ENCODE measurements at regions not wholly inside any gene's neighbourhood (a gene's known extent, or its start where the extent isn't known, plus 50 kb on each side); places are given as distances from the start of the nearest gene placed in this dataset.
A peak's percentile ranks its signal among the peaks of the same experiment; 100 is the strongest.

GRCh38 chr15:94031072-94031471 is 200.3 kb upstream of the MCTP2 start:
- H3K36me3 ChIP-seq (ENCODE audit: control insufficient read depth in 2 of 3, insufficient read depth in 3 of 3, low read length in 3 of 3): no peaks in the 10 kb centered on the region
- peak in 1 of 5 donors; percentile 23 for DNase-seq
- TF ChIP-seq CTCF (IDR thresholded peaks at IDR 0.05; ENCODE audit: borderline replicate concordance, extremely low read depth, insufficient read depth): no peak
- no peak overlapping the region for H3K27ac ChIP-seq (ENCODE audit: low read depth in 2 of 2, low read length in 2 of 2)
- no peaks in the 10 kb centered on the region for H3K4me1 ChIP-seq (ENCODE audit: control insufficient read depth in 2 of 3, insufficient read depth in 2 of 3, low read depth in 1 of 3, low read length in 3 of 3)
- no peaks in the 10 kb centered on the region for H3K9me3 ChIP-seq (ENCODE audit: control insufficient read depth in 2 of 3, insufficient read depth in 1 of 3, low read length in 3 of 3)
- no peak overlapping the region for H3K4me3 ChIP-seq (ENCODE audit: low read length in 3 of 3)
- intact Hi-C loops (cut with DNase I): no loop called here
- no peak overlapping the region for H3K9ac ChIP-seq (ENCODE audit: low read length in 3 of 3)
- H3K27me3 ChIP-seq (ENCODE audit: control insufficient read depth, insufficient read depth, low read length): no peaks in the 10 kb centered on the region
- no peak for FAIRE-seq

- no peak for TF ChIP-seq CTCF (IDR thresholded peaks at IDR 0.05; ENCODE audit: borderline replicate concordance, extremely low read depth, insufficient read depth)
- no peak overlapping the region for H3K27ac ChIP-seq (ENCODE audit: low read depth in 2 of 2, low read length in 2 of 2)
- no peak for FAIRE-seq
- H3K4me1 ChIP-seq (ENCODE audit: control insufficient read depth in 2 of 3, insufficient read depth in 2 of 3, low read depth in 1 of 3, low read length in 3 of 3): no peaks in the 10 kb centered on the region
- intact Hi-C loops (cut with DNase I): no loop called here
- H3K36me3 ChIP-seq (ENCODE audit: control insufficient read depth in 2 of 3, insufficient read depth in 3 of 3, low read length in 3 of 3): no peaks in the 10 kb centered on the region
- DNase-seq: no peak
- no peaks in the 10 kb centered on the region for H3K27me3 ChIP-seq (ENCODE audit: control insufficient read depth, insufficient read depth, low read length)
- H3K9ac ChIP-seq (ENCODE audit: low read length in 3 of 3): no peak overlapping the region
- H3K4me3 ChIP-seq (ENCODE audit: low read length in 3 of 3): no peak overlapping the region
- no peaks in the 10 kb centered on the region for H3K9me3 ChIP-seq (ENCODE audit: control insufficient read depth in 2 of 3, insufficient read depth in 1 of 3, low read length in 3 of 3)
Observed at GRCh38 chr15:94029495-94029894, 201.9 kb upstream of the MCTP2 start.

- FAIRE-seq (no peak), DNase-seq (no peak)
- H3K36me3 ChIP-seq (ENCODE audit: control insufficient read depth in 2 of 3, insufficient read depth in 3 of 3, low read length in 3 of 3): no peaks in the 10 kb centered on the region
- no peak overlapping the region for H3K4me3 ChIP-seq (ENCODE audit: low read length in 3 of 3)
- no peak overlapping the region for H3K27ac ChIP-seq (ENCODE audit: low read depth in 2 of 2, low read length in 2 of 2)
- no peak overlapping the region for H3K9ac ChIP-seq (ENCODE audit: low read length in 3 of 3)
- no peaks in the 10 kb centered on the region for H3K4me1 ChIP-seq (ENCODE audit: control insufficient read depth in 2 of 3, insufficient read depth in 2 of 3, low read depth in 1 of 3, low read length in 3 of 3)
- no peaks in the 10 kb centered on the region for H3K9me3 ChIP-seq (ENCODE audit: control insufficient read depth in 2 of 3, insufficient read depth in 1 of 3, low read length in 3 of 3)
- intact Hi-C loops (cut with DNase I): no loop called here
- H3K27me3 ChIP-seq (ENCODE audit: control insufficient read depth, insufficient read depth, low read length): no peaks in the 10 kb centered on the region
- no peak for TF ChIP-seq CTCF (IDR thresholded peaks at IDR 0.05; ENCODE audit: borderline replicate concordance, extremely low read depth, insufficient read depth)
Observed at GRCh38 chr15:94028809-94029208, 202.6 kb upstream of the MCTP2 start.

- H3K27ac ChIP-seq (ENCODE audit: low read depth in 2 of 2, low read length in 2 of 2): no peak overlapping the region
Observed at GRCh38 chr15:94028121-94028520, 203.2 kb upstream of the MCTP2 start.

More at GRCh38 chr15:94028121-94028520, 203.2 kb upstream of the MCTP2 start:
- Histone ChIP-seq H3K4me3 (ENCODE audit: low read length in 3 of 3) (no peak overlapping the region), H3K4me1 (ENCODE audit: control insufficient read depth in 2 of 3, insufficient read depth in 2 of 3, low read depth in 1 of 3, low read length in 3 of 3) (no peaks in the 10 kb centered on the region), H3K36me3 (ENCODE audit: control insufficient read depth in 2 of 3, insufficient read depth in 3 of 3, low read length in 3 of 3) (no peaks in the 10 kb centered on the region), H3K9ac (ENCODE audit: low read length in 3 of 3) (no peak overlapping the region), H3K9me3 (ENCODE audit: control insufficient read depth in 2 of 3, insufficient read depth in 1 of 3, low read length in 3 of 3) (no peaks in the 10 kb centered on the region), H3K27me3 (ENCODE audit: control insufficient read depth, insufficient read depth, low read length) (no peaks in the 10 kb centered on the region)
- intact Hi-C loops (cut with DNase I): no loop called here
- no peak for DNase-seq
- no peak for FAIRE-seq
- no peak for TF ChIP-seq CTCF (IDR thresholded peaks at IDR 0.05; ENCODE audit: borderline replicate concordance, extremely low read depth, insufficient read depth)

Measured in kidney (tissue), 13 donors.